GM12892 (cell line): ENCODE measurements at regions not wholly inside any gene's neighbourhood (a gene's known extent, or its start where the extent isn't known, plus 50 kb on each side); places are given as distances from the start of the nearest gene placed in this dataset.

Source experiments
- POLR2A ChIP-seq: IDR thresholded peaks from 2 replicates; pipeline ENCODE4 v1.6.1; 2011; ENCODE audit warnings: low read depth, low read length, control low read depth
- POLR2AphosphoS5 ChIP-seq: IDR thresholded peaks from 2 replicates; pipeline ENCODE4 v1.6.1; 2011; ENCODE audit warnings: low read depth, low read length, control low read depth
- TAF1 ChIP-seq: IDR thresholded peaks from 2 replicates; pipeline ENCODE4 v1.6.1; 2011; ENCODE audit warnings: low read depth, mild to moderate bottlenecking, control low read depth, low read length, borderline replicate concordance

GRCh38 chr4:145414841-145415240 lies 66.8 kb upstream of the SMAD1 start:
- TF ChIP-seq POLR2A = no peak
- TF ChIP-seq POLR2AphosphoS5 = no peak
- no peak for TF ChIP-seq TAF1
